Mesothelial cell of epicardium (in vitro differentiated cells): ENCODE measurements at regions not wholly inside any gene's neighbourhood (a gene's known extent, or its start where the extent isn't known, plus 50 kb on each side); places are given as distances from the start of the nearest gene placed in this dataset.

ENCODE experiments used
- DNase-seq, 2 experiments: peaks; one replicate each; pipeline ENCODE4 v3.0.0; 2021; ENCODE audit warnings: low spot score in 2 of 2; ENCODE audit not compliant: unreplicated experiment in 2 of 2
- H3K27ac Mint-ChIP-seq: 2 replicates; pipeline ENCODE4 v1.8.0; 2021; ENCODE audit warnings: mixed read lengths
- H3K27me3 Mint-ChIP-seq: 2 replicates; pipeline ENCODE4 v1.8.0; 2021; ENCODE audit warnings: low read depth, mixed read lengths
- H3K36me3 Mint-ChIP-seq: 2 replicates; pipeline ENCODE4 v1.8.0; 2021; ENCODE audit warnings: mixed read lengths
- H3K4me1 Mint-ChIP-seq: 2 replicates; pipeline ENCODE4 v1.8.0; 2021; ENCODE audit warnings: mixed read lengths
- H3K4me3 Mint-ChIP-seq: 2 replicates; pipeline ENCODE4 v1.8.0; 2021; ENCODE audit warnings: mild to moderate bottlenecking, moderate library complexity, mixed read lengths
- H3K9me3 Mint-ChIP-seq: 2 replicates; pipeline ENCODE4 v1.8.0; 2021; ENCODE audit warnings: mixed read lengths
- CTCF ChIP-seq: fragments of 200-600 bp; sonication (generic); IDR thresholded peaks from one replicate; pipeline ENCODE4 v1.5.0; 2021; ENCODE audit warnings: antibody characterized with exemption; ENCODE audit not compliant: unreplicated experiment

DNA sequence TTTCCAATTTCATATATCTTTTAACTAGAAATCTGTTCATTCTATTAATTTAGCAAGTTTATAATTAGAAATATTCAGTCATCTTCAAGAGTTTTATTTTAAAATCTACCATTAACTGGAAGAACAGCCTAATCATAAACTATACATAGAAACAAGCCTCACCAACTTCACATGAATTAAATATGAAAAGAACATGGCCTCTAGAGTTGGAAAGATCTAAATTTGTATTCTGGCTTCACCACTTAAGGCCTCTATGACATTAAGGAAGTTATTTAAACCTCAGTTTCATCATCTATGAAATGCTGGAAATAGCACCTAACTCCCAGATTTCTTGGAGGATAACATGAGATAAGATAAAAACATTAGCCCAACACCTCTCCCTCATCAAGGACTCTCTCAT lies 51.4 kb upstream of the SCN7A start:
- H3K27me3 Mint-ChIP-seq = peaks cover 8% of the 10 kb centered on the region
- no peaks in the 10 kb centered on the region for H3K36me3 Mint-ChIP-seq
- no peak for DNase-seq
- no peaks in the 10 kb centered on the region for H3K4me1 Mint-ChIP-seq
- H3K9me3 Mint-ChIP-seq = no peaks in the 10 kb centered on the region
- H3K4me3 Mint-ChIP-seq = no peak overlapping the region
- no peak overlapping the region for H3K27ac Mint-ChIP-seq
- TF ChIP-seq CTCF = no peak
